VCaP (cell line): ENCODE measurements at regions not wholly inside any gene's neighbourhood (a gene's known extent, or its start where the extent isn't known, plus 50 kb on each side); places are given as distances from the start of the nearest gene placed in this dataset.
A peak's percentile ranks its signal among the peaks of the same experiment; 100 is the strongest.

Experiments
- H3K27ac ChIP-seq: fragments of 450-650 bp; 2 replicates; pipeline ENCODE4 v1.5.1; 2017
- CTCF ChIP-seq: fragments of 450-650 bp; conservative IDR thresholded peaks from 2 replicates; pipeline ENCODE4 v1.5.1; 2017; ENCODE audit warnings: mild to moderate bottlenecking, moderate library complexity

- H3K27ac ChIP-seq = peak overlapping the region; percentile 53
- TF ChIP-seq CTCF = no peak
Measured at GRCh38 chr3:194817592-194817930, 131.9 kb downstream of the FAM43A start.

GRCh38 chr3:194817936-194818335, 132.3 kb downstream of the FAM43A start:
- H3K27ac ChIP-seq = peak overlapping the region; percentile 53
- TF ChIP-seq CTCF = no peak

- H3K27ac ChIP-seq = no peak overlapping the region
- no peak for TF ChIP-seq CTCF
Measured at GRCh38 chr3:194824100-194824499, 138.4 kb downstream of the FAM43A start.

GRCh38 chr3:194824701-194825111, 139.0 kb downstream of the FAM43A start:
- TF ChIP-seq CTCF = no peak

GRCh38 chr3:194826594-194826993, 140.9 kb downstream of the FAM43A start:
- no peak for TF ChIP-seq CTCF

More at GRCh38 chr3:194824701-194825111, 139.0 kb downstream of the FAM43A start:
- H3K27ac ChIP-seq = no peak overlapping the region

GRCh38 chr3:194827486-194827885, 141.8 kb downstream of the FAM43A start:
- no peak for TF ChIP-seq CTCF
- H3K27ac ChIP-seq = no peak overlapping the region

More at GRCh38 chr3:194826594-194826993, 140.9 kb downstream of the FAM43A start:
- no peak overlapping the region for H3K27ac ChIP-seq

GRCh38 chr3:194828116-194828515, 142.4 kb downstream of the FAM43A start:
- no peak for TF ChIP-seq CTCF
- no peak overlapping the region for H3K27ac ChIP-seq

- no peak overlapping the region for H3K27ac ChIP-seq
- no peak for TF ChIP-seq CTCF
Measured at GRCh38 chr3:194828926-194829325, 143.2 kb downstream of the FAM43A start.
